Kidney epithelial cell (primary cell): ENCODE measurements at regions not wholly inside any gene's neighbourhood (a gene's known extent, or its start where the extent isn't known, plus 50 kb on each side); places are given as distances from the start of the nearest gene placed in this dataset.

ENCODE experiments used
- DNase-seq: peaks from one replicate; pipeline ENCODE4 v3.0.0-alpha.2; 2010; ENCODE audit warnings: low read depth
- H3K27me3 ChIP-seq: 2 replicates; pipeline ENCODE4 v1.6.0; 2011; ENCODE audit warnings: low read length; ENCODE audit not compliant: control insufficient read depth, insufficient read depth
- H3K36me3 ChIP-seq: 2 replicates; pipeline ENCODE4 v1.5.1; 2011; ENCODE audit warnings: low read length; ENCODE audit not compliant: control insufficient read depth, insufficient read depth
- H3K4me3 ChIP-seq: 2 replicates; pipeline ENCODE4 v1.5.1; 2011; ENCODE audit warnings: low read depth, mild to moderate bottlenecking, control low read depth, low read length
- TF ChIP-seq, protein P1 (sequence below): IDR thresholded peaks from 2 replicates; pipeline ENCODE4 v1.5.1; 2011; ENCODE audit warnings: mild to moderate bottlenecking, moderate library complexity, low read length, control low read depth, inconsistent platforms; ENCODE audit not compliant: insufficient read depth, poor library complexity, severe bottlenecking

DNA sequence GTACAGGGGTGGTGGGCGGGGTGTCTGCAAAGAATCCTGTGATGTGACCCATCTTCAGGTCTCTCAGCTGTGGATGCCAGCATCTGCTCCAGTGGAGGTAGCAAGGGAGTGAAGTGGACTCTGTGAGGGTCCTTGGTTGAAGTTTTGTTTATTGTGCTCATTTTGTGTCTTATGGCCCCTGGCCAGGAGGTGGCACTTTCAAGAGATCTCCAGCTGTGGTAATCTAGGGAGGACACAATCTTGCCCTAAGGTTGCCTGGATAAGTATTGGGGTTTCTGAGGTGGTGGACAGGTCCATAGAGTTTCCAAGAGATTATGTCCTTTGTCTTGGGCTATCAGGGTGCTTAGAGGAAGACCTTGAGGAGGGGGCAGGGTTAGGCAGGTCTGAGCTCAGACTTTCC, 260.7 kb downstream of the CCDC59 start:
- TF ChIP-seq, protein P1, sequence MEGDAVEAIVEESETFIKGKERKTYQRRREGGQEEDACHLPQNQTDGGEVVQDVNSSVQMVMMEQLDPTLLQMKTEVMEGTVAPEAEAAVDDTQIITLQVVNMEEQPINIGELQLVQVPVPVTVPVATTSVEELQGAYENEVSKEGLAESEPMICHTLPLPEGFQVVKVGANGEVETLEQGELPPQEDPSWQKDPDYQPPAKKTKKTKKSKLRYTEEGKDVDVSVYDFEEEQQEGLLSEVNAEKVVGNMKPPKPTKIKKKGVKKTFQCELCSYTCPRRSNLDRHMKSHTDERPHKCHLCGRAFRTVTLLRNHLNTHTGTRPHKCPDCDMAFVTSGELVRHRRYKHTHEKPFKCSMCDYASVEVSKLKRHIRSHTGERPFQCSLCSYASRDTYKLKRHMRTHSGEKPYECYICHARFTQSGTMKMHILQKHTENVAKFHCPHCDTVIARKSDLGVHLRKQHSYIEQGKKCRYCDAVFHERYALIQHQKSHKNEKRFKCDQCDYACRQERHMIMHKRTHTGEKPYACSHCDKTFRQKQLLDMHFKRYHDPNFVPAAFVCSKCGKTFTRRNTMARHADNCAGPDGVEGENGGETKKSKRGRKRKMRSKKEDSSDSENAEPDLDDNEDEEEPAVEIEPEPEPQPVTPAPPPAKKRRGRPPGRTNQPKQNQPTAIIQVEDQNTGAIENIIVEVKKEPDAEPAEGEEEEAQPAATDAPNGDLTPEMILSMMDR, result no peak
- H3K36me3 ChIP-seq, result no peaks in the 10 kb centered on the region
- no peaks in the 10 kb centered on the region for H3K27me3 ChIP-seq
- no peak overlapping the region for H3K4me3 ChIP-seq
- DNase-seq, result no peak

DNA sequence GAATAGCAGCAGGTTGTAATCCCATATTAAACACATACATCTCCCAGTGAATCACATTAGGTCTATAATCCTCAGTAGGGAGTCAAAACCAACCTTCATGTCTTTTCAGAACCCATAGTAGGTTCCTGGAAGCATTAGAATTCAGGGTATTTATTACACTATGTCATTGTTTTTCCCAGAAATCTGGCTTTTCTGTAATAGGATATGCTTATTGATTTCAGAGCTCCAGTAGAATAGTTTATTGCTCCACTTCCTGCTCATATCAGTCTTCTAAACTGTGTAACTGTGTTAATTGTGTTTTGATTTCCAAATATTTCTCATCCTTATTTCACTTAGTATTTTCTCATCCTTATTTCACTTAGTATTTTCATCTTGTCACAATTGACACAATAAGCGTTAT, 268.0 kb downstream of the CCDC59 start:
- Histone ChIP-seq H3K27me3 (no peaks in the 10 kb centered on the region), H3K4me3 (no peak overlapping the region), H3K36me3 (no peaks in the 10 kb centered on the region)
- TF ChIP-seq, protein P1, result no peak
- DNase-seq, result no peak

DNA sequence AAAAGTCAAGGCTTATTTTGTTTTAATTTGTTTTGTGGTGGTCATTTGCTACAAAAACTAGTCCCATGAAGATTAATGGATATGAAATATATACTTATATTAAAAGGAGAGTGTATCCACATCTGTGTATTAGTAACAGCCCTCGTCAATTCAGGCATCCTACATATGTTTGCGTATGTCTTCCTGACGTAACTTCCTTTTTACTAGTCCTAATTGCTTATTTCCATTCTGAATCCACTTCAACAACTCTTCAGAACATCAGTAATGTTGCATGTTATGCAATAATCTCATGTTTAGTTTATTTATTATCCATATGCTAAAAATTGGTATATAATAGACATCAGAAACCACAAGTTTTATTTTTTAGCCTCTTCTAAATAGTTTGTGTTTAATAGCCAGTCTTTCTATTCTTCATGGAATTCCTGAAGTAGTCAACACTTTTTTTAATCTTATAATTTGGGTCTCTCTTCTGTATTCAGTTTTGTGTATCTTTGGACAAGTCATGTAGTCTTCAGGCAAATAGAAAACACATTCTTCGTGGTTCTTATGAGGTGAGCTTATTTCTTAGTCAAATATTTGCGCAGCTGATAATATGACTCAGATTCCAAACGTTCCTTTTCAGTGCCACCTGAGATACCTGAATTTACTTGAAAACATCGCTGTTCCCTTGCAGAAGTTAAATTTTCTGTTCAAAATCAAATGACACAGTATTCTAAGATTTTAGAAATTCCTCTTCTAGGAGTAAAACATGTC, 268.6 kb downstream of the CCDC59 start:
- Histone ChIP-seq H3K27me3 (no peaks in the 10 kb centered on the region), H3K36me3 (no peaks in the 10 kb centered on the region), H3K4me3 (no peak overlapping the region)
- no peak for DNase-seq
- TF ChIP-seq, protein P1, result no peak

DNA sequence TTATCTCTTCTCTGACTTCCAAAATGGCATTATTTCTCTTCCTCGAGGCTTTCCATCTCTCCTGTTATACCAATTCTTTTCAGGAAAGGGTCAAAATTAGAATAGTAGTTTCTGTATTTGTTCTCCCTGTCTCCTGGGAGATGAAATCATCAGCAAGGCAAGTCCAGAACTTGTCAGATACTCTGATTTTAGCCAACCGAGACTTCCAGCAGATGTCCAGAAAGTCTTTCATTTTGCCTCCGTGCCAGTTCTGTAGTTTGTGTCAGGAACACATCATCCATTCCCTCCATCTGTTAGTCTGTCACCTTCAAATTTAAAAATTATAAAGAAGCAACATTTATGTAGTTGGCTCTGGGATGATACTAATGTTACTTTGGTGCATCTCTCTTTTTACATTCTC, 275.7 kb downstream of the CCDC59 start:
- TF ChIP-seq, protein P1, result no peak
- DNase-seq, result no peak
- no peaks in the 10 kb centered on the region for H3K36me3 ChIP-seq
- H3K27me3 ChIP-seq, result no peaks in the 10 kb centered on the region
- no peak overlapping the region for H3K4me3 ChIP-seq

DNA sequence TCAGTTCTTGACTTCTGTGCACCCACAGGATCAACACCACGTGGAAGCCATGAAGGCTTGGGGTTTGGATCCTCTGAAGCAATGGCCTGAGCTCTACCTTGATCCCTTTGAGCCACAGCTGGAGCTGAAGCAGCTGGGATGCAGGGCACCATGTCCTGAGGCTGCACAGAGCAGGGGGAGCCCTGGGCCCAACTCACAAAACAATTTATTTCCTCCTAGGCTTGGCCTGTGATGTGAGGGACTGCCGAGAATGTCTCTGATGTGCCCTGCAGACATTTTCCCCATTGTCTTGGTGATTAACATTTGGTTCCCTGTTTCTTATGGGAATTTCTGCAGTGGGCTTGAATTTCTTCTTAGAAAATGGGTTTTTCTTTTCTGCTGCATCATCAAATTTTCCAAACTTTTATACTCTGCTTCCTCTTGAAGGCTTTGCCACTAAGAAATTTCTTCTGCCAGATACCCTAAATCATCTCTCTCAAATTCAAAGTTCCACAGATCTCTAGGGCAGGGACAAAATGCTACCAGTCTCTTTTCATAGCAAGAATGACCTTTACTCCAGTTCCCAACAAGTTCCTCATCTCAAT, 288.2 kb downstream of the CCDC59 start:
- TF ChIP-seq, protein P1, result no peak
- no peak for DNase-seq
- Histone ChIP-seq H3K4me3 (no peak overlapping the region), H3K27me3 (no peaks in the 10 kb centered on the region), H3K36me3 (no peaks in the 10 kb centered on the region)

DNA sequence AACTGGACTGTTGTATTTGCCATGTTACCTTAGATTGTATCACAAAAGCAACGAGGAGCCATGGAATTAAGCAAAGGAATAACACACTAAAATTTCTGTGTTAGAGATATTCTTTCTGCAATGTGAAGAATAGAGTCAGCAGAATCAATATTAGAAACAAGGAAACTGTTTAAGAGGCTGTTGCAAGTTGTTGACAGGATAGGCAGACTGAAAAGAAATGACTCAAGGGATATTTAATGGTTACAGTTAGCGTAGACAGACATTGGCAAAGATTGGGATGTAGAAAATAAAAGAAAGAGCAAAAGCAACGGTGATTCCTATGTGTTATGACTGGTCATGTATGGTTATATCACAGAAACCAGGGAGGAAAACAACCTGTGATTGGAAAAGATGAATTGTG, 299.0 kb upstream of the PPFIA2 start:
- TF ChIP-seq, protein P1, result no peak
- no peak for DNase-seq
- Histone ChIP-seq H3K4me3 (no peak overlapping the region), H3K27me3 (no peaks in the 10 kb centered on the region), H3K36me3 (no peaks in the 10 kb centered on the region)
